NCI-H345 treated with DMSO at 0.1 percent for 48 hours (cell line): ENCODE measurements at regions not wholly inside any gene's neighbourhood (a gene's known extent, or its start where the extent isn't known, plus 50 kb on each side); places are given as distances from the start of the nearest gene placed in this dataset.
"Not testable (repeated sequence)": the region's sequence is repeated elsewhere in the genome, so short reads cannot be mapped to it uniquely, and the experiment has no call there.

Experiments used
- DNase-seq: peaks from one replicate; lab custom pipeline; 2025; ENCODE audit not compliant: unreplicated experiment; lab: John Stamatoyannopoulos, UW

DNA sequence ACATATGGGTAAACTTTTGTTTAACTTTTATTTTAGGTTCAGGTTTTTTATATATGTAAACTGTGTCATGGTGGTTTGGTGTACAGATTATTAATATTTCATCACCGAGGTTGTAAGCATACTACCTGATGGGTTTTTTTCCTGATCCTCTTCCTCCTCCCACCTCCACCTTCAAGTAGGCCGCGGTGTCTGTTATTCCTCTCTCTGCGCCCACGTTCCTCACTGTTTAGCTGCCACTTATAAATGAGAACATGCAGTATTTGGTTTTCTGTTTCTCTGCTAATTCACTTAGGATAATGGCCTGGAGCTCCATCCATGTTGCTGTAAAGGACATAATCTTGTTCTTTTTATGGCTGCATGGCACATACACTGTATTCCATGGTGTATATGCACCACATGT, 1000.0 kb upstream of the CELF2 start:
- no peak for DNase-seq

DNA sequence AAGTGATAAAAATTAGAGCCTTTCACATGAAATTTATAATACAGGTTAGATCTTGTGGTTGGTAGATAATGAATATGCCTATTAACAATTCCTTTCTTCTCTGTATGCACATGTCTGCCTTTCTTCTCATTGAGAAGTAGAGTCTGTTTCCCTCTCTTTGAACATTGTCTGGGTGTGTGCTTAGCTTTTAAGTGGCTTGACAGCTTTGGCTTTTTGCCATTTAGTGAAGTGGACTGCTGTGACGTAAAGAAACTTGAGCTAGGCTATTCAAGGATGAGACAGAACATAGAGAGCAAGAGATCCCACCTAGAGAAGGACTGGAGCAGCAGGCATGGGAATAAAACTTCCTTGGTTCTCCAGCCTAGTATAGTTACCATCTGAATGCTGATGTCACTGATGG, 996.7 kb upstream of the CELF2 start:
- DNase-seq = peak; percentile 19

DNA sequence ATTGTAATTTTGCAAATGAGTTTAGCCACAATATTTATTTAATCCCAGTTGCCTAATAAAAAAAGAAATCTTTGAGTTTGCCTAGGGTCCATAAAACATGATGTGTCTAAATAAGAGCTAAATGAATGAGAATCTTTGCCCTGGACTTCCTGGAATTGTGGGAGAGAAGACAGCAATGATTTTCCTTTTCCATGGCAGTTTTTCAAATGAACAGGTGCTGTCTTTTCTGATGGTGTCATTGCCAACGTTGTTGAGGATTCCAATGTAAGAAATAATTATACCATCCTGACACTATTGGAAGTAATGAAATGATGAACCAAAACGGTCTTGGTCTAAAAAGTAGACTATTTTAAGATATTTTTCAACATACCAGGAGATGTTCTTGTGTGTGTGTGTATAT, 984.7 kb upstream of the CELF2 start:
- no peak for DNase-seq

DNA sequence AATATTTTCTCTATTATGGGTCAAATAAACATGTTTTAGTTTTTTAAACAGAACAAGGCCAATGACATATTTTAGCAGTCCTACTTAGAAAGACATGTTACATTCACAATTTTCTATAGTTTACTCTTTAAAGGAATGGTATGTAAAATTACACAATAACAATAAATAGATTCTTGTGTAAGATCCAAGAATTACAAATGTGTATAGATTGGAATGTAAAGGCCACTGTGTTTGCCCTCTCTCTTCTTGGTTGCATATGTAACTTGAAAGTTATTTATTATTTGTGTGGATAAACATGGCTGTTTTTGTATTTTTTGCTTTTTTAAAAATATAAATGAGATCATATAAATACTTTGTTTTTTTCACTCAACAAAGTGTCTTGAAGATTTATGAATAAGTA, 979.3 kb upstream of the CELF2 start:
- DNase-seq = no peak

- DNase-seq = no peak
Observed at GRCh38 chr10:10039595-10039994, 978.1 kb upstream of the CELF2 start.

GRCh38 chr10:10043083-10043482, 974.6 kb upstream of the CELF2 start:
- DNase-seq = no peak

GRCh38 chr10:10044922-10045764, 972.5 kb upstream of the CELF2 start:
- DNase-seq = no peak

- no peak for DNase-seq
Observed at GRCh38 chr10:10045765-10046028, 972.0 kb upstream of the CELF2 start.

- DNase-seq = no peak
Observed at GRCh38 chr10:10047426-10047825, 970.2 kb upstream of the CELF2 start.

DNA sequence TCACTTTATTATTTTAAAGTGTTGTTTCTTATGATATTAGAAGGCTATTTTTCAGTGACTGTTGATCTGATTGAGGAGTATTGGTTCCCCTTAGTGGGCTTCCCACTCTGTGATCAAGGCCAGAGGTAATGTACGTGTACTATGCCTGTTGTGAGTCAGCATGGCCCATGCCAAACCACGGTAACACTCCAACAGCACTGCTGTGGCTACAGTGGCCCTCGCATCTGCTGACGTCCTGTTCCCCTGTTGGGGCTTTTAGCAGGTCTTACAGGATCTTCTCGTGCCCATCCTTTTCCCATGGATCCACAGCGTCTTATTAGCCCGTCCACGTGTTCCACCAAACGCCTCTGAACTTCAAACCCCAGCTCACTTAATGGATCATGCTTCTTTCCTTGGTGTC, 964.6 kb upstream of the CELF2 start:
- DNase-seq = no peak

- DNase-seq = peak; percentile 49
Observed at GRCh38 chr10:10054466-10054865, 963.2 kb upstream of the CELF2 start.

DNA sequence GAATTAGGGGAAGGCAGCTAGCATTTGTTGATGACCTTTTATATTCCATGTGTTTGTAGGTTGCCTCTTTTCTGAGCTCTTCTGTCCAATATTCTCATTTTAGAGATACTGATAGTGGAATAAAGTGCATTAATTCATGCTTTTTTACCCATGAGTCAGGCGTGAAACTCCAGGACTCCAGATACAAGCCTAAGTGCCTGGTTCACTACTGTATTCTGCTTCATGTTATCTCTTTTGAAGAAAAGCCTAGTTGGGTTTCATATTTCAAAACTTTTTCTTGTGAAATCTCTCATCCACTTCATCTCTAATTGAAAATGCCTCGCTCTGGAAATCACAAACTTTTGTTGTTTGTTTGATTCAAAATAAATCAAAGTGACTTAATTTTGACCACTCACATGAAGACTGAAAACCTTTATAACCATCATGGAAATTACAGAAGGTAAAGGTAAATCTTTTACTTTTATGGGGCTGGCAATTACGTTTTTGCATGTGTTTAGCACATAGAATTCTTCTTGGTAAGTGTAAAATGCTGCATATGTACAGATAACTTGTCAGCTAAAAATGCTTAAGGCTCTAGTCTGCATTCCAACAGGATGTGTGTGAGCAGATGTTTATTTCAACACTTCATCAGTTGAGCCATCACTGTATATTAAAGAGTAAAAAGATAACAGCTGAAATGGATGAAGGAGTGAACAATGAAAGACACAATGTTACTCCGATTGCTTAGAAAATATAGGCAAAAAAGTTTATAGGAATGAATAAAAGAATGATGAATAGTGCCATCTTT, 961.8 kb upstream of the CELF2 start:
- no peak for DNase-seq

- no peak for DNase-seq
Observed at GRCh38 chr10:10056961-10057360, 960.7 kb upstream of the CELF2 start.

GRCh38 chr10:10067644-10068043, 950.0 kb upstream of the CELF2 start:
- DNase-seq = no peak

GRCh38 chr10:10074847-10075246, 942.8 kb upstream of the CELF2 start:
- DNase-seq = not testable (repeated sequence)

- no peak for DNase-seq
Observed at GRCh38 chr10:10078446-10078845, 939.2 kb upstream of the CELF2 start.

GRCh38 chr10:10092581-10092980, 925.1 kb upstream of the CELF2 start:
- no peak for DNase-seq

- DNase-seq = no peak
Observed at GRCh38 chr10:10093021-10093420, 924.7 kb upstream of the CELF2 start.

DNA sequence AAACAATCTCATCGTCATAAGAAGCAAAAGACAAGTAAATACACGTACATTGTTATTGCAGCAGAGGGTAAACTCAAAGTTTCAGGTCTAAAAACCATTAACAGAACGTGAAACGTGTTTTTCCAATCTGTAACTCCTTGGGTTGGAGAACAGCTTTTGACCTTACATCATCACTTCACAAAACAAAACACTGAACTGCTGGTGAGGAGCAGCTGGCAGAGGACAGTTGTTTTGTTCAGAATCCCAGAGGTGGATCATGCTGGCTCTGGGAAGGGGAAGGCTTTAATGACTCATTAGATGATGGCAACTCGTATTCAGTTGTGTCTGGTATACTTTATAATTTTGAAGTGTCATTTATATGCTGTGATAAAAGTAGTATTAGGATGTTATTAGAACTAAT, 923.0 kb upstream of the CELF2 start:
- DNase-seq = no peak

- DNase-seq = no peak
Observed at GRCh38 chr10:10096296-10096695, 921.4 kb upstream of the CELF2 start.

- no peak for DNase-seq
Observed at GRCh38 chr10:10096898-10097297, 920.8 kb upstream of the CELF2 start.

- no peak for DNase-seq
Observed at GRCh38 chr10:10101106-10101505, 916.6 kb upstream of the CELF2 start.
